Left lung (tissue), 4 donors: ENCODE measurements at regions not wholly inside any gene's neighbourhood (a gene's known extent, or its start where the extent isn't known, plus 50 kb on each side); places are given as distances from the start of the nearest gene placed in this dataset.

Experiments used
- ATAC-seq: fragments of 200-7000 bp; cut with Tn5 transposase; one replicate; pipeline ENCODE4 v1.9.1; 2020; ENCODE audit warnings: moderate library complexity
- DNase-seq, 4 donors: peaks; one replicate each; pipeline ENCODE4 v3.0.0-alpha.2; 2013 to 2020
- H3K27ac ChIP-seq, 2 donors: fragments of 200-600 bp; sonication (generic) in 1 of 2; one replicate each; pipeline versions ENCODE4 v1.5.0 to v1.8.0; 2020 to 2021
- H3K27me3 ChIP-seq, 2 donors: fragments of 200-600 bp; sonication (generic) in 1 of 2; one replicate each; pipeline versions ENCODE4 v1.5.0 to v1.8.0; 2020 to 2021
- H3K36me3 ChIP-seq, 2 donors: fragments of 200-600 bp; sonication (generic) in 1 of 2; one replicate each; pipeline versions ENCODE4 v1.5.0 to v1.8.0; 2020 to 2021
- H3K4me1 ChIP-seq, 2 donors: fragments of 200-600 bp; one replicate each; pipeline ENCODE4 v1.8.0; 2021
- H3K4me3 ChIP-seq, 2 donors: fragments of 200-600 bp; sonication (generic) in 1 of 2; one replicate each; pipeline versions ENCODE4 v1.5.0 to v1.8.0; 2020 to 2021; ENCODE audit warnings: mild to moderate bottlenecking in 1 of 2
- H3K9me3 ChIP-seq, 2 donors: fragments of 200-600 bp; sonication (generic) in 1 of 2; one replicate each; pipeline versions ENCODE4 v1.5.0 to v1.8.0; 2020 to 2021
- intact Hi-C, 2 donors: fragments of 100-400 bp; cut with DNase I; formaldehyde crosslinking; loops; one replicate each; pipeline versions ENCODE4 v1.11.2 to v1.14.2; 2022
- TF ChIP-seq, protein P1 (sequence below), 2 donors: fragments of 200-600 bp; sonication (generic) in 1 of 2; IDR thresholded peaks; one replicate each; pipeline versions ENCODE4 v1.5.0 to v1.8.0; 2021; ENCODE audit warnings: antibody characterized with exemption in 2 of 2
- donor health status: DM: no; HTN: yes; CAD: no.
- donor health status: DM: no; HTN: no; CAD: no.

GRCh38 chr20:20989081-20989480 is 117.1 kb downstream of the LINC00237 start:
- no peak overlapping the region for H3K4me3 ChIP-seq
- H3K27me3 ChIP-seq: peaks cover 0 to 22% of the 10 kb centered on the region in 2 donors
- H3K27ac ChIP-seq: no peak overlapping the region
- DNase-seq: no peak
- TF ChIP-seq, protein P1, sequence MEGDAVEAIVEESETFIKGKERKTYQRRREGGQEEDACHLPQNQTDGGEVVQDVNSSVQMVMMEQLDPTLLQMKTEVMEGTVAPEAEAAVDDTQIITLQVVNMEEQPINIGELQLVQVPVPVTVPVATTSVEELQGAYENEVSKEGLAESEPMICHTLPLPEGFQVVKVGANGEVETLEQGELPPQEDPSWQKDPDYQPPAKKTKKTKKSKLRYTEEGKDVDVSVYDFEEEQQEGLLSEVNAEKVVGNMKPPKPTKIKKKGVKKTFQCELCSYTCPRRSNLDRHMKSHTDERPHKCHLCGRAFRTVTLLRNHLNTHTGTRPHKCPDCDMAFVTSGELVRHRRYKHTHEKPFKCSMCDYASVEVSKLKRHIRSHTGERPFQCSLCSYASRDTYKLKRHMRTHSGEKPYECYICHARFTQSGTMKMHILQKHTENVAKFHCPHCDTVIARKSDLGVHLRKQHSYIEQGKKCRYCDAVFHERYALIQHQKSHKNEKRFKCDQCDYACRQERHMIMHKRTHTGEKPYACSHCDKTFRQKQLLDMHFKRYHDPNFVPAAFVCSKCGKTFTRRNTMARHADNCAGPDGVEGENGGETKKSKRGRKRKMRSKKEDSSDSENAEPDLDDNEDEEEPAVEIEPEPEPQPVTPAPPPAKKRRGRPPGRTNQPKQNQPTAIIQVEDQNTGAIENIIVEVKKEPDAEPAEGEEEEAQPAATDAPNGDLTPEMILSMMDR (IDR thresholded peaks at IDR 0.05): no peak
- no peaks in the 10 kb centered on the region for H3K9me3 ChIP-seq
- H3K4me1 ChIP-seq: no peaks in the 10 kb centered on the region
- ATAC-seq: no peak
- H3K36me3 ChIP-seq: no peaks in the 10 kb centered on the region
- intact Hi-C loops: no loop called here

DNA sequence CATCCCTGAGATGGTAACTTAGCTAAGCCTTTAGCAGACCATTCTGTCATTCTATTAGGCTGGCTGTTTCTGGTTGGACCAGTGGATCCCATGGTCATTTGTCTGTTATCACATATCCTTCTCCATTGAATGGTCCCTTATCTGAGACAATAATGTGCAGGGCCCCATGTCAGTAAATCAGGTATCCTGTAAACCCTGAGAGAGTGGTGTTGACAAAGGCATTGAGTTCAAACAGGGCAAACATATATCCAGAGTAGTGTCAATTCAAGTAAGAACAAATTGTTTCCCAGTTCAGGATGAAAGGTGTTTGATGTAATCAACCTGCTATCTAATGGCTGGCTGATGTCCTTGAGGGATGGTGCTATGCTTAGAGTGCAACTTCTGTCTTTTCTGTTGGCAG is 126.2 kb downstream of the LINC00237 start:
- peaks cover 0 to 10% of the 10 kb centered on the region in 2 donors for H3K9me3 ChIP-seq
- H3K4me3 ChIP-seq: no peak overlapping the region
- intact Hi-C loops: no loop called here
- H3K27me3 ChIP-seq: no peaks in the 10 kb centered on the region
- H3K36me3 ChIP-seq: no peaks in the 10 kb centered on the region
- no peak overlapping the region for H3K27ac ChIP-seq
- no peaks in the 10 kb centered on the region for H3K4me1 ChIP-seq
- DNase-seq: no peak
- TF ChIP-seq, protein P1 (IDR thresholded peaks at IDR 0.05): no peak
- ATAC-seq: no peak

DNA sequence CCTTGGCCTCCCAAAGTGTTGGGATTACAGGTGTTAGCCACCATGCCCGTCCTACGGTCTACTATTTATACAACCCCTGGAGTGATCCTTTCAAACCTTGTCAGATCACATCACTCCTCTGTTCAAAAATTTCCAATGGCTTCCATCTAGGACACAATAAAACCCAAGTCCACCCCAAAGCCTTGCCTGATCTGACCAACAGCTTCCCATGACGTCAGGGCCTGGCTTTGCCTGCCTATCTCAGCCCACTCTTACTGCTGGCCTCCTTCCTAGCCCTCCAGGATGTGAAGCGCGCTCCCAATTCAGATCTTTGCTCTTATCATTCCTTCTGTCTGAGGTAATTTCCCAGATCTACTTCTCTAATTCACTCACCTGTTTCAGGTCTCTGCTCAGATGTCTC is 128.4 kb downstream of the LINC00237 start:
- no peak for ATAC-seq
- DNase-seq: no peak
- TF ChIP-seq, protein P1 (IDR thresholded peaks at IDR 0.05): no peak
- intact Hi-C loops: no loop called here
- no peaks in the 10 kb centered on the region for H3K4me1 ChIP-seq
- no peak overlapping the region for H3K27ac ChIP-seq
- no peak overlapping the region for H3K4me3 ChIP-seq
- peaks cover 0 to 10% of the 10 kb centered on the region in 2 donors for H3K9me3 ChIP-seq
- no peaks in the 10 kb centered on the region for H3K36me3 ChIP-seq
- no peaks in the 10 kb centered on the region for H3K27me3 ChIP-seq

DNA sequence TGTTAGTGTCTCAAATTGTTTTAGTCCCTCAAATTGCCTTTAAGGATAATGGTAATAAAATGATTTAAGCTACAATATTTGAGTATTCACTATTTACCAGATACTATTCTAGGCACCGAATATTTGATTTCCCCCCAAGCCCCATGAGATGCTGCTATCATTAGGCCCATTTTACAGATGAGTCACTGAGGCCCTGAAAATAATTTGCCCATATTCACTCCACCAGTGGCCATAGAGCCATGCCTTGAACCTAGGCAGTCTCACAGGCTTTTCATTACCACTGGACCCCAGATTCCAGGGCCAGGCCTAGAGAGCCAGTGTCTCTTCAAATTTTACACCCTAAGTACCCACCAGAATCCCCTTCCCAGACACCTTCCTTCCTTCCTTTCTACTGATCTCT is 133.7 kb downstream of the LINC00237 start:
- peaks cover 0 to 10% of the 10 kb centered on the region in 2 donors for H3K27me3 ChIP-seq
- DNase-seq (no peak), ATAC-seq (no peak)
- intact Hi-C loops: no loop called here
- H3K4me1 ChIP-seq: no peaks in the 10 kb centered on the region
- no peaks in the 10 kb centered on the region for H3K36me3 ChIP-seq
- H3K9me3 ChIP-seq: no peaks in the 10 kb centered on the region
- no peak overlapping the region for H3K27ac ChIP-seq
- TF ChIP-seq, protein P1 (IDR thresholded peaks at IDR 0.05): no peak
- no peak overlapping the region for H3K4me3 ChIP-seq

GRCh38 chr20:20971810-20972209 is 134.3 kb downstream of the LINC00237 start:
- H3K36me3 ChIP-seq: no peaks in the 10 kb centered on the region
- intact Hi-C loops: no loop called here
- no peaks in the 10 kb centered on the region for H3K9me3 ChIP-seq
- DNase-seq (no peak), ATAC-seq (no peak)
- peaks cover 0 to 10% of the 10 kb centered on the region in 2 donors for H3K27me3 ChIP-seq
- no peak overlapping the region for H3K27ac ChIP-seq
- TF ChIP-seq, protein P1 (IDR thresholded peaks at IDR 0.05): no peak
- H3K4me1 ChIP-seq: no peaks in the 10 kb centered on the region
- no peak overlapping the region for H3K4me3 ChIP-seq
